Anterior cingulate cortex (tissue), 58 donors: ENCODE measurements at regions not wholly inside any gene's neighbourhood (a gene's known extent, or its start where the extent isn't known, plus 50 kb on each side); places are given as distances from the start of the nearest gene placed in this dataset.
"Not testable (repeated sequence)": the region's sequence is repeated elsewhere in the genome, so short reads cannot be mapped to it uniquely, and the experiment has no call there.

Source experiments
- DNase-seq, 58 donors: peaks; one replicate each; lab custom pipeline; 2025; lab: John Stamatoyannopoulos, UW

GRCh38 chr1:185480545-185480944 is 163.5 kb upstream of the IVNS1ABP start:
- no peak for DNase-seq

- peak in 4 of 58 donors; percentile 3 to 15 (median 5) for DNase-seq
These were observed 162.8 kb upstream of the IVNS1ABP start for GRCh38 chr1:185479796-185480195.

- DNase-seq = no peak
These were observed 161.8 kb upstream of the IVNS1ABP start for GRCh38 chr1:185478877-185479276.

- DNase-seq = no peak
These were observed 160.9 kb upstream of the IVNS1ABP start for GRCh38 chr1:185477638-185478580.

GRCh38 chr1:185474440-185475149 is 157.6 kb upstream of the IVNS1ABP start:
- DNase-seq = no peak

- no peak for DNase-seq
These were observed 156.1 kb upstream of the IVNS1ABP start for GRCh38 chr1:185473186-185473585.

GRCh38 chr1:185468626-185469025 is 151.6 kb upstream of the IVNS1ABP start:
- no peak for DNase-seq

GRCh38 chr1:185467122-185467521 is 150.1 kb upstream of the IVNS1ABP start:
- DNase-seq = no peak

- DNase-seq = no peak
These were observed 147.7 kb upstream of the IVNS1ABP start for GRCh38 chr1:185464777-185465176.

- no peak for DNase-seq
These were observed 146.4 kb upstream of the IVNS1ABP start for GRCh38 chr1:185463433-185463832.

GRCh38 chr1:185463011-185463410 is 146.0 kb upstream of the IVNS1ABP start:
- DNase-seq = no peak

- not testable (repeated sequence) for DNase-seq
These were observed 143.7 kb upstream of the IVNS1ABP start for GRCh38 chr1:185460723-185461122.

GRCh38 chr1:185459141-185459540 is 142.1 kb upstream of the IVNS1ABP start:
- no peak for DNase-seq

- DNase-seq = no peak
These were observed 141.6 kb upstream of the IVNS1ABP start for GRCh38 chr1:185458670-185459069.

GRCh38 chr1:185453496-185454192 is 136.6 kb upstream of the IVNS1ABP start:
- DNase-seq = no peak

GRCh38 chr1:185450917-185451316 is 133.9 kb upstream of the IVNS1ABP start:
- DNase-seq = no peak

GRCh38 chr1:185450060-185450788 is 133.2 kb upstream of the IVNS1ABP start:
- no peak for DNase-seq

- DNase-seq = no peak
These were observed 132.5 kb upstream of the IVNS1ABP start for GRCh38 chr1:185449378-185450059.

GRCh38 chr1:185448591-185449186 is 131.6 kb upstream of the IVNS1ABP start:
- no peak for DNase-seq
